D341Med (cell line): ENCODE measurements at regions not wholly inside any gene's neighbourhood (a gene's known extent, or its start where the extent isn't known, plus 50 kb on each side); places are given as distances from the start of the nearest gene placed in this dataset.

Source experiments
- DNase-seq: peaks from one replicate; pipeline ENCODE4 v3.0.0; 2012; ENCODE audit warnings: low spot score

- DNase-seq, result no peak
Observed at GRCh38 chr9:1267141-1267570, 217.0 kb downstream of the DMRT2 start.

- no peak for DNase-seq
Observed at GRCh38 chr9:1267581-1267980, 217.4 kb downstream of the DMRT2 start.

GRCh38 chr9:1269533-1270315, 219.6 kb downstream of the DMRT2 start:
- DNase-seq, result no peak

- DNase-seq, result no peak
Observed at GRCh38 chr9:1271367-1271766, 221.2 kb downstream of the DMRT2 start.

GRCh38 chr9:1271786-1272185, 221.6 kb downstream of the DMRT2 start:
- no peak for DNase-seq

GRCh38 chr9:1272488-1272887, 222.3 kb downstream of the DMRT2 start:
- DNase-seq, result no peak

- no peak for DNase-seq
Observed at GRCh38 chr9:1273859-1274258, 223.7 kb downstream of the DMRT2 start.

- DNase-seq, result no peak
Observed at GRCh38 chr9:1274334-1274733, 224.2 kb downstream of the DMRT2 start.

GRCh38 chr9:1276474-1276873, 226.3 kb downstream of the DMRT2 start:
- no peak for DNase-seq

GRCh38 chr9:1284727-1285126, 234.6 kb downstream of the DMRT2 start:
- no peak for DNase-seq

- DNase-seq, result no peak
Observed at GRCh38 chr9:1285526-1285925, 235.4 kb downstream of the DMRT2 start.

GRCh38 chr9:1292384-1292783, 242.2 kb downstream of the DMRT2 start:
- DNase-seq, result no peak

GRCh38 chr9:1294641-1295258, 244.6 kb downstream of the DMRT2 start:
- no peak for DNase-seq

GRCh38 chr9:1296331-1296730, 246.2 kb downstream of the DMRT2 start:
- no peak for DNase-seq

- no peak for DNase-seq
Observed at GRCh38 chr9:1298046-1298445, 247.9 kb downstream of the DMRT2 start.

- DNase-seq, result no peak
Observed at GRCh38 chr9:1300941-1301340, 250.8 kb downstream of the DMRT2 start.

GRCh38 chr9:1303932-1304331, 253.8 kb downstream of the DMRT2 start:
- DNase-seq, result no peak

GRCh38 chr9:1311462-1312042, 261.4 kb downstream of the DMRT2 start:
- DNase-seq, result no peak

GRCh38 chr9:1319436-1319835, 269.3 kb downstream of the DMRT2 start:
- no peak for DNase-seq

- no peak for DNase-seq
Observed at GRCh38 chr9:1320051-1320557, 269.9 kb downstream of the DMRT2 start.

GRCh38 chr9:1320607-1321195, 270.5 kb downstream of the DMRT2 start:
- DNase-seq, result no peak

- DNase-seq, result no peak
Observed at GRCh38 chr9:1327467-1327866, 277.3 kb downstream of the DMRT2 start.

GRCh38 chr9:1328341-1328740, 278.2 kb downstream of the DMRT2 start:
- DNase-seq, result no peak
